Neutrophil (primary cell): ENCODE measurements at regions not wholly inside any gene's neighbourhood (a gene's known extent, or its start where the extent isn't known, plus 50 kb on each side); places are given as distances from the start of the nearest gene placed in this dataset.

Experiments
- H3K27ac ChIP-seq: fragments of 200-600 bp; sonication (generic); 2 replicates; pipeline ENCODE4 v1.5.1; 2016; ENCODE audit warnings: mild to moderate bottlenecking, moderate library complexity
- H3K27me3 ChIP-seq: fragments of 200-600 bp; sonication (generic); 2 replicates; pipeline ENCODE4 v1.6.0; 2016; ENCODE audit warnings: mild to moderate bottlenecking
- H3K36me3 ChIP-seq: fragments of 200-600 bp; sonication (generic); 2 replicates; pipeline ENCODE4 v1.5.1; 2017
- H3K4me1 ChIP-seq, 2 experiments: fragments of 200-600 bp in 1 of 2; sonication (generic) in 1 of 2; 1 replicate in 1 of 2; 2 replicates in 1 of 2; pipeline versions ENCODE4 v1.5.1 to v1.6.1; 2013 to 2016; ENCODE audit warnings: low read depth in 1 of 2, low read length in 1 of 2, mild to moderate bottlenecking in 1 of 2, moderate library complexity in 1 of 2; ENCODE audit not compliant: control insufficient read depth in 1 of 2, insufficient read depth in 1 of 2
- H3K4me3 ChIP-seq, 2 experiments: fragments of 200-600 bp in 1 of 2; sonication (generic) in 1 of 2; 1 replicate in 1 of 2; 2 replicates in 1 of 2; pipeline ENCODE4 v1.5.1; 2013 to 2016; ENCODE audit warnings: low read depth in 1 of 2, low read length in 1 of 2, mild to moderate bottlenecking in 1 of 2, moderate library complexity in 1 of 2
- H3K9me3 ChIP-seq: fragments of 200-600 bp; sonication (generic); 2 replicates; pipeline ENCODE4 v1.5.1; 2016
- TF ChIP-seq, protein P1 (sequence below): fragments of 200-600 bp; sonication (generic); IDR thresholded peaks from 2 replicates; pipeline ENCODE4 v1.5.1; 2016; ENCODE audit warnings: antibody characterized with exemption

DNA sequence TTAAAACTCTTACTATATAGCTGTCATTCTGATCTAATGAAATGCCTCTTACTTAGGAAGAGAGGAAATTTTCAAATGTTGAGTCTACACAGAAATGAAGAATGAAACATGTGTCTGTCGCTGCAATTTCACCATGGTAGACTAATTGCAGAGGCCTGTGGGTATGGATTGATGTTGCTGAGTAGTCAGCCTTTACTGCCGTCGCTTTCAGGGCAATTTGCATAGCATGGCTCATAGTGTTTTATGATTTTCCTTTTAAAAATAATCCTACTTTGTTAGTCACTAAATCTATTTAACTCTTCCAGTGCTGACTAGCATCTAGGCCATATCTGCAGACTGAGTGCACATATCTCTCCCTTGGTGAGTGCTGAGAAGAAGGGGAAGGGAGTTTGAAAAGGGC is 819.2 kb downstream of the SATB2 start:
- Histone ChIP-seq H3K27ac (no peak overlapping the region), H3K4me1 (no peaks in the 10 kb centered on the region), H3K27me3 (no peaks in the 10 kb centered on the region), H3K4me3 (no peak overlapping the region), H3K9me3 (no peaks in the 10 kb centered on the region), H3K36me3 (no peaks in the 10 kb centered on the region)
- TF ChIP-seq, protein P1, sequence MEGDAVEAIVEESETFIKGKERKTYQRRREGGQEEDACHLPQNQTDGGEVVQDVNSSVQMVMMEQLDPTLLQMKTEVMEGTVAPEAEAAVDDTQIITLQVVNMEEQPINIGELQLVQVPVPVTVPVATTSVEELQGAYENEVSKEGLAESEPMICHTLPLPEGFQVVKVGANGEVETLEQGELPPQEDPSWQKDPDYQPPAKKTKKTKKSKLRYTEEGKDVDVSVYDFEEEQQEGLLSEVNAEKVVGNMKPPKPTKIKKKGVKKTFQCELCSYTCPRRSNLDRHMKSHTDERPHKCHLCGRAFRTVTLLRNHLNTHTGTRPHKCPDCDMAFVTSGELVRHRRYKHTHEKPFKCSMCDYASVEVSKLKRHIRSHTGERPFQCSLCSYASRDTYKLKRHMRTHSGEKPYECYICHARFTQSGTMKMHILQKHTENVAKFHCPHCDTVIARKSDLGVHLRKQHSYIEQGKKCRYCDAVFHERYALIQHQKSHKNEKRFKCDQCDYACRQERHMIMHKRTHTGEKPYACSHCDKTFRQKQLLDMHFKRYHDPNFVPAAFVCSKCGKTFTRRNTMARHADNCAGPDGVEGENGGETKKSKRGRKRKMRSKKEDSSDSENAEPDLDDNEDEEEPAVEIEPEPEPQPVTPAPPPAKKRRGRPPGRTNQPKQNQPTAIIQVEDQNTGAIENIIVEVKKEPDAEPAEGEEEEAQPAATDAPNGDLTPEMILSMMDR: no peak

DNA sequence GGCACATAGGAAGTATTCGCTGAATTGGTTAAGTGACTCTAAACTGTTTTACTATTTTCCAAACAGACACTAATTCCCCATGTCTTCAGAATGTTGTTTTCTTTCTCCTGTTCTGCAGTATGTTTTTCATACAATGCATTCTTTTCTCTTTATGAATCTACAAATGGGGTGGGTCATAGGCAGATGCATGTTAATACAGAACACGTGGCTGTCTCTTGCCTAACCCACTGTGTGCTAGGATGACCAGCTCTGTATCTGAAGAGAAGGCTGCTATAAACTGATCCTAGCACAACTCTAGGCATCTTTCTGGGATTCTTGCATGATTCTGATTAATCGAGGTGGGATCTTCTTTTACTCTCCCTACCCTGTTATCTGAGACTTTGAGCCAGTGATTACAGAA is 826.0 kb downstream of the PLCL1 start:
- TF ChIP-seq, protein P1: no peak
- no peak overlapping the region for H3K27ac ChIP-seq
- no peaks in the 10 kb centered on the region for H3K36me3 ChIP-seq

DNA sequence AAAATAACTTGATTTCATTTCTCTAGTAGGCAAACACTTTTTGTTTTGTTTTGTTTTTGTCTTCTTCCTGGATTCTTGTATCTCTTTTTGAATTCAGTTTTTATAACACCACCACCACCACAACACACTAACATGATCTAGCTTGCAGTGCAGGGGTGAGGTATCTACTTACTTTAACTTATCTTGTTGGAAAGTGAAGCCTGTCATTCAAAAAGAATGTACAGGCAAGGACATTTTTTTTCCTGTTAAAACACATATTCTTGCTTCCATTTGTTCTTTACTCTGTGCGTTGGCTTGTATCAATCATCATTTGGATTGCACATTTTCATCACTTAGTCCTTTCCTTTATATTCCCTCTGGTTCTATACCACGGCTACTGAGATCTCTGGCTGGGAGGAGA is 824.2 kb downstream of the PLCL1 start:
- Histone ChIP-seq H3K27me3 (no peaks in the 10 kb centered on the region), H3K4me3 (no peak overlapping the region), H3K36me3 (no peaks in the 10 kb centered on the region), H3K9me3 (no peaks in the 10 kb centered on the region), H3K4me1 (no peaks in the 10 kb centered on the region), H3K27ac (no peak overlapping the region)
- TF ChIP-seq, protein P1: no peak

More for the DNA sequence above, 826.0 kb downstream of the PLCL1 start:
- Histone ChIP-seq H3K4me3 (no peak overlapping the region), H3K4me1 (no peaks in the 10 kb centered on the region), H3K27me3 (no peaks in the 10 kb centered on the region), H3K9me3 (no peaks in the 10 kb centered on the region)

DNA sequence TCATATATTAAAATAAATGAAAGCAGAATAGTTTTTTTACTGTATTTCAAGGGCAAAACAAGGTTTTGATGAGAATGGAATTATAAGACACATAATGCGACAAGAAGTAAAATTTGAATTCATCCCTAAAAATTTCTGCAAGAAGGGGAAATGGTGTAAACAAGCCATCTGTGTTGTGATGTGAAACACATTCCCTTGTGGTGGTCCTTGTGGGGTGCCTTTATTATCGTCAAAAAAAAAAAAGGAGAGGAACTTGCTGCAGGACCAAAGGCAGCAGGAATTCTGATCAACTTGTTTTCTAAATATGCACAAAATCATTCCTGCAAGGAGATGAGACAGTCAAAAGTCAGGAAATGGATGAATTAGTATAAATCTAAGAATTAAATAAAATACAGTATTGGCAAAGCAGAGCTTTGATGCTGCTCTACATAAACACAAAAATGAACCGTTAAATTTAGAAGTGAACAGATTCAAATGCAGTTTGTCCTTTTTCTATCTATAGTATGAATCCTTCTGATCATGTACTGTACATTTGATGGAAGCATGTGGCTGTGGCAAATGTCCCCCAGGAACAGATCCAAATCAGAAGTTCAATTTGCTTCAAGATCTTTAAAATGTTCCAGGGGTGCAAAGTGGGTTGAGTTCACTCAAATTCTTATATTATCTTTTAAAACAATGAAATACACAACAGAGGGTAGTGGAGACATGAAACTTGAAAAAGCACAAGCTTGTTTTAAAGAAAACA is 818.8 kb downstream of the PLCL1 start:
- Histone ChIP-seq H3K9me3 (no peaks in the 10 kb centered on the region), H3K4me1 (no peaks in the 10 kb centered on the region), H3K27me3 (no peaks in the 10 kb centered on the region), H3K27ac (no peak overlapping the region), H3K36me3 (no peaks in the 10 kb centered on the region), H3K4me3 (no peak overlapping the region)
- TF ChIP-seq, protein P1: no peak

DNA sequence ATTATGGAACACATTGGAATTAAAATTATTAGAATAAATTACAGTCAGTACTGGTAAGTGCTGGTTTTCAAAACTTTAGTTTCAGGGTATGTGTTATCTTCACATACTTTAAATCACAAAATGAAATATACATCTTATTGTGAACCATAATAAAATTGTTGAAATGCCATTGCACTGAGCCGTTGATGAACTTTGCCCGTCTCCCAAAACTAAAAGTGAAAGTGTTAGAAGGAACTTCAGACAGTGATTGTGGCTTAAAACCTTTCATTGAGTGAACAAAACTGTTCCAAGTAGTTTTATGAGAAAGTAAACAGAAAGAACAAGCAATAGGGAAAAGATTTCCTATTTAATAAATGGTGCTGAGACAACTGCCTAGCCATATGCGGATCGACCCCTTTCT is 811.6 kb downstream of the PLCL1 start:
- Histone ChIP-seq H3K9me3 (no peaks in the 10 kb centered on the region), H3K27ac (no peak overlapping the region), H3K4me3 (no peak overlapping the region), H3K27me3 (no peaks in the 10 kb centered on the region), H3K4me1 (no peaks in the 10 kb centered on the region), H3K36me3 (no peaks in the 10 kb centered on the region)
- TF ChIP-seq, protein P1: no peak
